ENCODE measurements at regions not wholly inside any gene's neighbourhood (a gene's known extent, or its start where the extent isn't known, plus 50 kb on each side); places are given as distances from the start of the nearest gene placed in this dataset.

DNA sequence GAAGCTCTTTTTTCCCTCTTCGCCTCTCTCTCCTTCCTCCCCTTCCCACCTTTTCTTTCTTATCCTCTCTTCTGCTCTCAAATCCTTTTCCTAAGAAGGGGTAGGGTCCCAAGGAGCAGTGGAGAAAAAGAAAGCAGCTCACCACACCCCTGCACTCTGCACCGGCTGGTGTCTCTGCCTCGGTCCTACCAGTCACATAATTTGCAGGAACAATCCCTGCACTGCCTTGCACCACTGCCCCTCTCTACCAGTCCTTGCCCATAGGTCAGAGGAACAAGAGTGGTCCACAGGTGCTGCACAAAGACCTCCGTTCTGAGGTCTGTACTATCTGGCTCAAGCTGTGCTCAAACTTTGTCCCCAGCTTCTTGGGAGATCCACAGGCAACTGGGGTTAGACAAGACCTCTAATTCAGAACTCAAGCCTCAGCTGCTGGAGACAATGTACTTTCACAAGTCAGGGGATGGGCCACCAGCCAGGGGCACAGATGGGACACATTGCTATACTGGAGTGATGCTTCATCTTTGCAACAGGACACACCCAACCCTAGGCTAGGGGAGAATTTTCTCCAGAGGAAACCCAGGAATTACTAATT, 125.4 kb upstream of the ZNF507 start:
- H3K4me3 ChIP-seq (ENCODE audit: control insufficient read depth, low read depth, low read length), result no peak overlapping the region
- TF ChIP-seq, protein P1, sequence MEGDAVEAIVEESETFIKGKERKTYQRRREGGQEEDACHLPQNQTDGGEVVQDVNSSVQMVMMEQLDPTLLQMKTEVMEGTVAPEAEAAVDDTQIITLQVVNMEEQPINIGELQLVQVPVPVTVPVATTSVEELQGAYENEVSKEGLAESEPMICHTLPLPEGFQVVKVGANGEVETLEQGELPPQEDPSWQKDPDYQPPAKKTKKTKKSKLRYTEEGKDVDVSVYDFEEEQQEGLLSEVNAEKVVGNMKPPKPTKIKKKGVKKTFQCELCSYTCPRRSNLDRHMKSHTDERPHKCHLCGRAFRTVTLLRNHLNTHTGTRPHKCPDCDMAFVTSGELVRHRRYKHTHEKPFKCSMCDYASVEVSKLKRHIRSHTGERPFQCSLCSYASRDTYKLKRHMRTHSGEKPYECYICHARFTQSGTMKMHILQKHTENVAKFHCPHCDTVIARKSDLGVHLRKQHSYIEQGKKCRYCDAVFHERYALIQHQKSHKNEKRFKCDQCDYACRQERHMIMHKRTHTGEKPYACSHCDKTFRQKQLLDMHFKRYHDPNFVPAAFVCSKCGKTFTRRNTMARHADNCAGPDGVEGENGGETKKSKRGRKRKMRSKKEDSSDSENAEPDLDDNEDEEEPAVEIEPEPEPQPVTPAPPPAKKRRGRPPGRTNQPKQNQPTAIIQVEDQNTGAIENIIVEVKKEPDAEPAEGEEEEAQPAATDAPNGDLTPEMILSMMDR (conservative IDR thresholded peaks at IDR 0.05; ENCODE audit: control insufficient read depth, insufficient read depth, low read depth, low read length), result no peak
- no peak for DNase-seq (ENCODE audit: low read depth)

DNA sequence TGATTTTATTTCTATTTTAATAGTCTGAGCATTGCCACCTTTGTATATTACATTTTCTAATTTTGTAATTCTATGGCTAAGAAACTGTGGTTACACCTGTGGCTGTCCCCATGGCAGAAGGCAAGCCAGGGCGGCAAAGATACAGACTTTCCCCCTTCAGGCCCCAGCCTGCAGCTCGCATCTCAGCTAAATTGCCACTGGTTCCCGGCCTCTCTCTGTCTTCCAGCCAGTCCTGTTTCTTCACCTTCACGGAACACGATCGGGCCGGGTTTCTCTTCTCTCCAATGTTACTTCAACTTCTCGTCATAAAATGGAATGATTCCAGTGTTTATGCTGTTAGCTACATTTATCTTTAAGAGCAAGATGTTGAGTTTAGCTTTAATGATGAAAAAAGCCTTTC, 124.5 kb upstream of the ZNF507 start:
- H3K4me3 ChIP-seq (ENCODE audit: control insufficient read depth, low read depth, low read length), result no peak overlapping the region
- DNase-seq (ENCODE audit: low read depth), result no peak
- TF ChIP-seq, protein P1 (conservative IDR thresholded peaks at IDR 0.05; ENCODE audit: control insufficient read depth, insufficient read depth, low read depth, low read length), result no peak

DNA sequence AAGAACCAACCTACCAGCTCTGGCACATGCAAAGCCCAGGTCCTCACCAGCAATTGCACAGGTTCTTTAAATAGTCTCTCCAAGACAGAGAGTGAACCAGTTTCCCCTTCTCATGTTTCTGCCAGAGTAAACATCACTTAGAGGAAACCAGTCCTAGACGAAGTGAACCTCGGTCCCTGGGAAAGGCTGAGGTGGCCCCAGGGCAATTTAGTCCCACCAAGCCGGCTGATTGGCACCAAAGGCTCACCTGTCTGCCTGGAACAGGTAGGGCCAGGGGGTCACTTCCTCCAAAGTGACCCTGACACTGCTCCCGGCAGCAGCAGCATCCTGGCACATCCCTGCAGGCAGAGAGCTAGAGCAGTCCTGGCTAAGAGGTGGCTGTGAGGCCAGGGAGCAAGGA, 122.9 kb upstream of the ZNF507 start:
- DNase-seq (ENCODE audit: low read depth), result no peak
- H3K4me3 ChIP-seq (ENCODE audit: control insufficient read depth, low read depth, low read length), result no peak overlapping the region
- TF ChIP-seq, protein P1 (conservative IDR thresholded peaks at IDR 0.05; ENCODE audit: control insufficient read depth, insufficient read depth, low read depth, low read length), result no peak

DNA sequence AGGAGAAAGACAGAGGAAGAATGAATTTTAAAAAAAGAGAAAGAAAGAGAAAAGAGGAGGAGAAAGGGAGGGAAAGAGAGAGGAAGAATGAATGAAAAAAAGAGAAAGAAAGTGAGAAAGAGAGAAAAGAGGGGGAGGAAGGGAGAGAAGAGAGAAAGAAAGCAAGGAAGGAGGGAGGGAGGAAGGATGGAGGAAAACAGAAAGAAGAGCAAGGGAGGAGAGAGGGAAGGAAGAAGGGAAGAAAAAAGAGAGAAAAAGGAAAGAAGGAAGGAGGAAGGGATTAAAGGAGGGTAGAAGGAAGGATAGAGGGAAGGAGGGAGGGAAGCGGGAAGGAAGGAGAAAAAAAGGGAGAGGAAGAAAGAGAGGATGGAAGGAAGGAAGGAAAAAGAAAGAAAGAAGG, 122.3 kb upstream of the ZNF507 start:
- no peak overlapping the region for H3K4me3 ChIP-seq (ENCODE audit: control insufficient read depth, low read depth, low read length)
- no peak for DNase-seq (ENCODE audit: low read depth)

DNA sequence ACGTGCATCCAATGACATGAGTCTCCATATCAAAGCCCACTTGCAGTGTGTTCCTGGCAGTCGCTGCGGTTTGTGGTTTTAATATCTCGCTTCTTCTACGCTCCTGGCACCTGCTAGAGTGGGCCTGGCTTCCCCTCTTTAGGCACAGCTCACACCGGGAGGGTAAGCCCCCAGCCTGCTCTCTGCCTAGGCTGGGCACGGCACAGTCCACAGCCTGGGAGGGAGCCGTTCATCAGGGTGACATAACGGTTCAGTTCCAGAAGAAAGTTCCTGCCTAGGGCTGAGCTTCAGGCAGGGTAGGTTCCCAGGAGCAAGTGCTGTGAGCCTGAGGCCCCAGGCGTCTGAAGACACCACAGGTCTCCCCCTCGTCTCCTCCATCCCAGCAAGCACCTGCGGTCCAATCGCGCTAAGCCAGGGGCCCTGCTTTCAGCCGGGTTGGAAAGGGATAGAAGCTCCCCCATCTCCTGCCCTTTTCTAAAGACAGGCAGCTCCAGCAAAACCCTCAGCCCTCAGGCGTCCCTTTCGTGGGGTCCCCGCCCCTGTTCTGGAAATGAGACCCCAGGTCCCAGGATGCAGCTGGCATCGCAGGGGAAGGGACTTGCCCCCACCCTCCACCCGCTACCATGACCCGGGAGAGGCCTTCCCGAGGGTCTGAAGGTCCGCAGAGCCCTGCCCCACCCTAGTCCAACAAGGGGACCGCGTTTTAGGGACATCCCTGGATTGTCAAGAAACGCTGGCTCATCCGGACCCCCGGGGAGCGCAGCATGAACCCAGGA, 121.6 kb upstream of the ZNF507 start:
- H3K4me3 ChIP-seq (ENCODE audit: control insufficient read depth, low read depth, low read length), result no peak overlapping the region
- no peak for DNase-seq (ENCODE audit: low read depth)
- TF ChIP-seq, protein P1 (conservative IDR thresholded peaks at IDR 0.05; ENCODE audit: control insufficient read depth, insufficient read depth, low read depth, low read length), result no peak

More for the DNA sequence above, 122.3 kb upstream of the ZNF507 start:
- TF ChIP-seq, protein P1 (conservative IDR thresholded peaks at IDR 0.05; ENCODE audit: control insufficient read depth, insufficient read depth, low read depth, low read length), result no peak

DNA sequence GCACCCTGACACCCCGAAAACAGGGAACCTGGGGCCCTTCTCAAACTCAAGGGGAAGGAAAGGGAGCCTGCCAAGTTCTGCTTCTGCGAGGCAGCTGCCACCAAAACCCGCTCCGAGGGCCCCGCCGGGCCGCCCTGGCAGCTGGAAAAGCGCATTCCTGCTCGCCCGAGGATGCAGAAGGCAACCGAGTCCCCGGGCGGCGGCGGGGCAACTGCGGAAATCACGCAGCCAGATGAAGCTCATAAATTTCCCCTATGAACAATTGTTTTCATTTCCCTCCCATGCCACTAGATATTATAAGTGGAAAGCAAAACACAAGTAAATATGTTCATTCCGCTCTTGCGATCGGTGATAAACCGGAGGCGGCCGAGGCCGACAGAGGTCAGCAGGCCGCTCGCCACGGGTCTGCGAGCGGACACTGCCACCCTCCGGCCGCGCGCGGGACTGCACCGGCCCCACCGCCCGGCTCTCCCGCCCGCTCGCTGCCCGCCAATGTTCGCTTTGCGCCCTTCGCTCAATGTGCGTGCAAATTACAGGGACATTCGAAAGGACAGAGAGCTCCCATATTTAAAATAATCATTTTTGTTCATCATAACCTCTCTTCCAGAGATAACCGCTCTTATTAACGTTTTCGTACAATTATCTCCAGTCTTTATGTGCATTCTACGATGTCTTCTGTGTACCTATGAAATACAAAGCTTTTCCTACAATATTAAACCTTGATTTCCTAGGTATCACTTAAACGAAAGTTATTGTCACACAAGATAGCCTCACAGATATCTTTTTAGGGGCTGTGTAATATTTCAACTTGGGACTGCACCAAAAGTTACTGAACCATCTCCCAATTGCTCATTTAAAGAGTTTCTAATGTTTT, 120.8 kb upstream of the ZNF507 start:
- peak; percentile 35 for DNase-seq (ENCODE audit: low read depth)
- TF ChIP-seq, protein P1 (conservative IDR thresholded peaks at IDR 0.05; ENCODE audit: control insufficient read depth, insufficient read depth, low read depth, low read length), result peak; percentile 42
- no peak overlapping the region for H3K4me3 ChIP-seq (ENCODE audit: control insufficient read depth, low read depth, low read length)

Measured in fibroblast of mammary gland (primary cell).